Colonic mucosa (tissue), 4 donors: ENCODE measurements at regions not wholly inside any gene's neighbourhood (a gene's known extent, or its start where the extent isn't known, plus 50 kb on each side); places are given as distances from the start of the nearest gene placed in this dataset.

Source experiments
- DNase-seq: peaks from one replicate; pipeline ENCODE4 v3.0.0-alpha.2; 2020
- H3K27ac ChIP-seq: fragments of 200-600 bp; one replicate; pipeline ENCODE4 v1.8.0; 2021
- H3K27me3 ChIP-seq: fragments of 200-600 bp; one replicate; pipeline ENCODE4 v1.8.0; 2021
- H3K36me3 ChIP-seq: fragments of 200-600 bp; one replicate; pipeline ENCODE4 v1.8.0; 2021
- H3K4me1 ChIP-seq: fragments of 200-600 bp; one replicate; pipeline ENCODE4 v1.8.0; 2021; ENCODE audit warnings: mild to moderate bottlenecking
- H3K4me3 ChIP-seq: fragments of 200-600 bp; one replicate; pipeline ENCODE4 v1.8.0; 2021
- H3K9ac ChIP-seq, 2 donors: one replicate each; pipeline ENCODE4 v1.7.0; 2013; ENCODE audit warnings: control low read depth in 2 of 2, low read depth in 2 of 2, low read length in 2 of 2
- H3K9me3 ChIP-seq: fragments of 200-600 bp; one replicate; pipeline ENCODE4 v1.8.0; 2021
- intact Hi-C: fragments of 100-400 bp; cut with DNase I; formaldehyde crosslinking; loops from one replicate; pipeline ENCODE4 v1.14.1; 2022
- TF ChIP-seq, protein P1 (sequence below): fragments of 200-600 bp; IDR thresholded peaks from one replicate; pipeline ENCODE4 v1.8.0; 2022; ENCODE audit warnings: antibody characterized with exemption, mild to moderate bottlenecking
- donor health status: healthy.
- donor health status: DM: no; HTN: no; CAD: no.
- donor health status: DM: no; HTN: no; CAD: no.

GRCh38 chr5:39774605-39775004, 349.8 kb upstream of the DAB2 start:
- TF ChIP-seq, protein P1, sequence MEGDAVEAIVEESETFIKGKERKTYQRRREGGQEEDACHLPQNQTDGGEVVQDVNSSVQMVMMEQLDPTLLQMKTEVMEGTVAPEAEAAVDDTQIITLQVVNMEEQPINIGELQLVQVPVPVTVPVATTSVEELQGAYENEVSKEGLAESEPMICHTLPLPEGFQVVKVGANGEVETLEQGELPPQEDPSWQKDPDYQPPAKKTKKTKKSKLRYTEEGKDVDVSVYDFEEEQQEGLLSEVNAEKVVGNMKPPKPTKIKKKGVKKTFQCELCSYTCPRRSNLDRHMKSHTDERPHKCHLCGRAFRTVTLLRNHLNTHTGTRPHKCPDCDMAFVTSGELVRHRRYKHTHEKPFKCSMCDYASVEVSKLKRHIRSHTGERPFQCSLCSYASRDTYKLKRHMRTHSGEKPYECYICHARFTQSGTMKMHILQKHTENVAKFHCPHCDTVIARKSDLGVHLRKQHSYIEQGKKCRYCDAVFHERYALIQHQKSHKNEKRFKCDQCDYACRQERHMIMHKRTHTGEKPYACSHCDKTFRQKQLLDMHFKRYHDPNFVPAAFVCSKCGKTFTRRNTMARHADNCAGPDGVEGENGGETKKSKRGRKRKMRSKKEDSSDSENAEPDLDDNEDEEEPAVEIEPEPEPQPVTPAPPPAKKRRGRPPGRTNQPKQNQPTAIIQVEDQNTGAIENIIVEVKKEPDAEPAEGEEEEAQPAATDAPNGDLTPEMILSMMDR: no peak
- Histone ChIP-seq H3K9ac (no peak overlapping the region), H3K4me1 (no peaks in the 10 kb centered on the region), H3K36me3 (no peaks in the 10 kb centered on the region), H3K27me3 (no peaks in the 10 kb centered on the region), H3K27ac (no peak overlapping the region), H3K9me3 (no peaks in the 10 kb centered on the region), H3K4me3 (no peak overlapping the region)
- DNase-seq: no peak
- intact Hi-C loops: no loop called here

DNA sequence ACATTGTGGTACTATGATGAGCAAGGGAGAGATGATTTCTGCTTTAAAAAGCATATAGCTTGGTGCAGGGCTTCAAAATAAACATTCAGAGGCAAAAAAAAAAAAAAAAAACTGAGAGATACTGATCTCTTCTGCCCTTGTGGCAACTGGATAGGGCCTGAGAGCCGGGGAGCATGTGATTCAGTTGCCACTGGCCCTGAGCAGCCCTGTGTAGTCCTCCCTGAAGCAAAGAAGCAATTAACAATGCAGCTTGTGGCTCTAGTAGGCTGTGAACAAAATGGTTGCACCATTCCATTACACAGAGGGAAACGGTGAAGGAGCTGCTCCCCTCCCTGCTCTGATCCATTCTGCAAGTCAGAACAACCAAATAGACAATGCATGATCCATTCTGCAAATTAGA, 347.5 kb upstream of the DAB2 start:
- Histone ChIP-seq H3K9me3 (no peaks in the 10 kb centered on the region), H3K27ac (no peak overlapping the region), H3K9ac (no peak overlapping the region), H3K27me3 (no peaks in the 10 kb centered on the region), H3K4me1 (no peaks in the 10 kb centered on the region), H3K36me3 (no peaks in the 10 kb centered on the region), H3K4me3 (no peak overlapping the region)
- intact Hi-C loops: no loop called here
- DNase-seq: no peak
- TF ChIP-seq, protein P1: no peak

DNA sequence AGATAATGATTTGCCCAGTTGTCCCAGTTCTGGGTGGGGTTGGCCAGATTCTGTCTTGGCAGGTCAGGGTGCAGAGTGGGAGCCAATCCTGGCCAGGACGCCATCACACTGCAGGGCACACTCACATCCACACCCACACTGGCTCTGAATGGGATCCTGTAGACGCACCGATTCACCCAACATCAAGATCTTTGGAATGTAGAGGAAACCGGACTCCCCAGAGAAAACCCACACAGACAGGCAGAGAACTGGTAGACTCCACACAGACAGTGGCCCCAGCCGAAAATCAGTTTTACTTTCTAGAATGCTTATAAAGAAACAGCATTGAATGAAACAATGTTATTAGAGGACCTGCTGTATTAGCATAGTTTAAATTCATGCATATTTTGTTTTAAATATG, 343.1 kb upstream of the DAB2 start:
- H3K36me3 ChIP-seq: no peaks in the 10 kb centered on the region
- intact Hi-C loops: no loop called here
- no peaks in the 10 kb centered on the region for H3K27me3 ChIP-seq
- H3K27ac ChIP-seq: no peak overlapping the region
- H3K4me1 ChIP-seq: no peaks in the 10 kb centered on the region
- TF ChIP-seq, protein P1: no peak
- H3K9ac ChIP-seq: no peak overlapping the region
- DNase-seq: no peak
- H3K9me3 ChIP-seq: no peaks in the 10 kb centered on the region
- no peak overlapping the region for H3K4me3 ChIP-seq

DNA sequence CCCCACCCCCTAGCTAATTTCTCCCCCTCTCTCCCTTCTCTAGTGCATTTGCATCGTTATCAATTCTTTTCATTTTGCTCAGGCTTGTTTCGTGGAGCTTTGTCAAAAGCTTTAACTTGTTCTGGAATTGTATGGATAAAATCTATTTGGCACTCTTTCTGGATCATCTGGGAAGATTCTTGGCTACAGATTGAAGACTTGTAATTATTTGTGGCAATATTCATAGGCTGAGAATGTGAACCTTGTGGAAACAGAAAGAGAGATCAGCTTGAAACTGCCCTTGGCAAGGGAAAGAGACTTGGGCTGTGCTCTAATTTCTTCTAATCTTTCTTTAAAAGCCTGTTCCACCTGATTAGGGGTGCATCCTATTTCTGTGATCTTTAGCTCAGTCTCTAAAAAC, 340.6 kb upstream of the DAB2 start:
- Histone ChIP-seq H3K27ac (no peak overlapping the region), H3K4me3 (no peak overlapping the region), H3K36me3 (no peaks in the 10 kb centered on the region), H3K9me3 (no peaks in the 10 kb centered on the region), H3K9ac (no peak overlapping the region), H3K27me3 (no peaks in the 10 kb centered on the region), H3K4me1 (no peaks in the 10 kb centered on the region)
- no peak for DNase-seq
- TF ChIP-seq, protein P1: no peak
- intact Hi-C loops: no loop called here

- TF ChIP-seq, protein P1: no peak
These were observed 338.0 kb upstream of the DAB2 start for GRCh38 chr5:39762761-39763160.

More at GRCh38 chr5:39762761-39763160, 338.0 kb upstream of the DAB2 start:
- Histone ChIP-seq H3K9me3 (no peaks in the 10 kb centered on the region), H3K9ac (no peak overlapping the region), H3K4me3 (no peak overlapping the region), H3K27ac (no peak overlapping the region), H3K36me3 (no peaks in the 10 kb centered on the region), H3K27me3 (no peaks in the 10 kb centered on the region), H3K4me1 (no peaks in the 10 kb centered on the region)
- DNase-seq: no peak
- intact Hi-C loops: no loop called here
